GM12878 (cell line): ENCODE measurements at regions not wholly inside any gene's neighbourhood (a gene's known extent, or its start where the extent isn't known, plus 50 kb on each side); places are given as distances from the start of the nearest gene placed in this dataset.

Source experiments
- CHD2 ChIP-seq: IDR thresholded peaks from 2 replicates; pipeline ENCODE4 v1.6.1; 2011; ENCODE audit warnings: low read depth, low read length, improper control_type of control experiment, borderline replicate concordance
- POLR2A ChIP-seq: IDR thresholded peaks from 2 replicates; pipeline ENCODE4 v1.6.1; 2011; ENCODE audit warnings: low read depth, mild to moderate bottlenecking, low read length
- TAF1 ChIP-seq: IDR thresholded peaks from 2 replicates; pipeline ENCODE4 v1.6.1; 2011; ENCODE audit warnings: mild to moderate bottlenecking, low read depth, low read length, borderline replicate concordance

- TF ChIP-seq POLR2A (no peak), TAF1 (no peak), CHD2 (no peak)
These were observed 268.6 kb upstream of the CRY1 start for GRCh38 chr12:107361970-107362369.
